NCI-H82 treated with DMSO at 0.1 percent for 48 hours (cell line): ENCODE measurements at regions not wholly inside any gene's neighbourhood (a gene's known extent, or its start where the extent isn't known, plus 50 kb on each side); places are given as distances from the start of the nearest gene placed in this dataset.
"Not testable (repeated sequence)": the region's sequence is repeated elsewhere in the genome, so short reads cannot be mapped to it uniquely, and the experiment has no call there.

Experiments used
- DNase-seq: peaks from one replicate; lab custom pipeline; 2025; ENCODE audit not compliant: unreplicated experiment; lab: John Stamatoyannopoulos, UW

DNA sequence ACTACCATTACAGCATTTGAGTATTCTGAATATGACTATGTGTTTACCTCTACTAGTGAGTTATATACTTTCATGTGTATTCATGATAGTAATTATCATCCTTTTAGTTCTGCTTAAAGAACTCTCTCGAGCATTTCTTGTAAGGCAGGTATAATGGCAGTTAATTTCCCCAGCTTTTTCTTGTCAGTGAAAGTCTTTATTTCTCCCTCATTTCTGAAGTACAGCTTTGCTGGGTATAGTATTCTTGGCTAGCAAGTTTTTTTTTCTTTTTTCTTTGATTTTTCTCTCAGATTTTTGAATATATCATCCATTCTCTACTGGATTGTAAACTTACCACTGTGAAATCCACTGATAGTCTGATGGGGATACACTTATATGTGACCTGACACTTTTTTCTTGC is 165.9 kb upstream of the ARHGAP5 start:
- no peak for DNase-seq

DNA sequence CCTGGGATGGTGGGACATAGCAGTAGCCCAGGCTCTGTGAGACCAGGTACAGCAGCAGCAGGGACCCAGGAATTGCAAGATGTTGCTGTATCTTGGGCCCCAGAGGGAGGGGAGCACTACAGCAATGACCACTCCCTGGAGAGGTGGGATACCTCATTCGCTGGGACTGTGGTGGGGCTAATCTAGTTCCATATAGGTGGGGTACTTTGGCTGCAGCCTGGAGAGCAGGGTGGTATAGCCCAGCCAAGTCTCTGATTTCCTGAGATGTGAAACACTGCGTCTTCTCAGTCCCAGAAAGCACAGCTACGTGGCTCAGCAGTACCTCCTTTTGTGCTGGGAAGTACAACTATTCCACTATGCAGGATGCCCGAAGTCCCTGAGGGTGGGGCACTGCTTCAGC is 163.7 kb upstream of the ARHGAP5 start:
- DNase-seq = no peak

DNA sequence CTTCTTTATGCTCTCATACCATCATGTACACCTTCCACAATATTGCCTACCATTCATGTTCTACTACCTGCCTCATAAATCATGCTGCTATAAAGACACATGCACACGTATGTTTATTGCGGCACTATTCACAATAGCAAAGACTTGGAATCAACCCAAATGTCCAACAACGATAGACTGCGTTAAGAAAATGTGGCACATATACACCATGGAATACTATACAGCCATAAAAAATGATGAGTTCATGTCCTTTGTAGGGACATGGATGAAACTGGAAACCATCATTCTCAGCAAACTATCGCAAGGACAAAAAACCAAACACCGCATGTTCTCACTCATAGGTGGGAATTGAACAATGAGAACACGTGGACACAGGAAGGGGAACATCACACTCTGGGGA is 158.8 kb upstream of the ARHGAP5 start:
- not testable (repeated sequence) for DNase-seq

DNA sequence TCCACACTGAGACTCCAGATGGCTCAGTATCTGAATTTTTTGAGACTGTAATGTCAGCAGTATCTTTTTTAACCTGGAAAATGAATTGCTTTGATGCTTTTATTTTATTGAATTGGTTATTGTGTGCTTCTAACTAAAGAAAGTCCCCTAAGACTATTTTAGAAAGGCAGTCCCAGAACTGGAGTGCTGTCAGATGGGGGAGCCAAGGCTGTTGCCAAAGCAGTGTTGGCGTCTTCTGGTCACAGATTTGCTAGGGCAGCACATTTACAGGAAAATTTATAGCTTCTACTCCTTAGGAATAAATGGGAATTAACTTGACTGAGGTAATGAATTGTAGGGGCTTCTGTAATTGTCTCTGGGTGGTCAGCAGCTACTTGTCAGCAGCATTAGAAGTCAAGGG is 157.1 kb upstream of the ARHGAP5 start:
- DNase-seq = no peak

DNA sequence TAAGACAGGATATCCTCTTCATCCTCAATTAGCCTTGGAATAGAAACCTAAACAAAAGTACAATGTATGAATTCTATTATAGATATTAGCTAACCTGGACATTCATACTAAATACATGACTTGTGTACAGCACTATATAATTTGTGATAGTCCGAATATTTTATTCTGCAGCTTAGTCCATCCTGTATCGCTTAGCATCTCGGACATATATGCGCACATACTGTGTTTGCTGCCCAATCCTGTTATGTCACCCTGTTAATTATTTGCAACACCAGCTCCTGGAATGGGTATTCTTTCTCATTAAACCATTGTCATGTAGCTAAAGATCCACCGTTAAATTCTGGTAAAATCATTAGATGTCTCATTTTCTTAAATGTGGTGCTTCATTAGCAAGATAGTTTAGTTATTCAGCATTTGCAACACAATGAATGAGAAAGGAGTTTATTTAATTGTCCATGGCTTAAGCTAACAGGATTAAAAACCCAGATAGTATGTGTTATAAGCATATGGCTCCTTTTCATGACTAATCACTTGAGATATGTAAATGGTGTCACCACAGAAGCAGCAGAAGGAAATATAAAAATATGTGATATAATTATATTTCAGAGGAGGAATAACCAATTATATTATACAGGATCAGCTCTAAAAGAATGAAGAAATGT is 156.0 kb upstream of the ARHGAP5 start:
- peak; percentile 76 for DNase-seq

DNA sequence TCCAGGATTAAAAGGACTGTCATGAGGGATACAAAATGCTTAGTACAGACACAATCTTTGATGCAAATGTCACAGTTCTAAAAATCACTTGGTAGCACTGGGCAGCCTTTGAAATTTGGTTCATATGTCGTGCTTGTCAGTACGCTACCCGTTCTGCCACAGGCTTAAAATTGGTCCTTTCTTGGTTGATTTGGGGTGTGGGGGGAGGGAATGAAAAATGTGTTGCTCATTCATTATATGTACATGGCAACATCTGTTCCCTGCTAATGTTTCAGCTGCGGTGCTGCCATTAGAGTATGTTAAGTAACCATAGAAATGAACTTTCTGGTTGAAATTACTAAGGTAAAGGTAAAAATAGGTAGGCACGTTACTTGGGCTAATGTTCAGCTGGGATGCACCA is 155.4 kb upstream of the ARHGAP5 start:
- peak; percentile 67 for DNase-seq

DNA sequence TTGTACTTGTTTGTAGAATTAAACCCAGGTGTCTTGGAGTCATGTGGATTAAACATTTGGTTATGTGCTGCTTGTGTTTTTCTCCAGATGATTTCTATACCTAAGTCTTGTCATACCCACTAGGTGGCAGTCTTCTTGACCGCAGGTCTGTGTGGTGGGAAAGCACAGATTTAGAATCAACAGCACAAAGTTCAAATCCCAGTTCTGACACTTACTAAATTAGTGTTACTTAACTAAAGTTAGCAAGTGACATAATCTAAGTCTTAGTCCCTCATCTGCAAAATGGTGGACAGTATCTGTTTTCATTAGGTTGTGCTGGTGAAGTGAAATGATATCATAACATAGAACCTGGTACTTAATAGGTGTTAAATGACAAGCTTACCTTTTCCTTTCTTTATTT is 151.0 kb upstream of the ARHGAP5 start:
- peak; percentile 28 for DNase-seq

DNA sequence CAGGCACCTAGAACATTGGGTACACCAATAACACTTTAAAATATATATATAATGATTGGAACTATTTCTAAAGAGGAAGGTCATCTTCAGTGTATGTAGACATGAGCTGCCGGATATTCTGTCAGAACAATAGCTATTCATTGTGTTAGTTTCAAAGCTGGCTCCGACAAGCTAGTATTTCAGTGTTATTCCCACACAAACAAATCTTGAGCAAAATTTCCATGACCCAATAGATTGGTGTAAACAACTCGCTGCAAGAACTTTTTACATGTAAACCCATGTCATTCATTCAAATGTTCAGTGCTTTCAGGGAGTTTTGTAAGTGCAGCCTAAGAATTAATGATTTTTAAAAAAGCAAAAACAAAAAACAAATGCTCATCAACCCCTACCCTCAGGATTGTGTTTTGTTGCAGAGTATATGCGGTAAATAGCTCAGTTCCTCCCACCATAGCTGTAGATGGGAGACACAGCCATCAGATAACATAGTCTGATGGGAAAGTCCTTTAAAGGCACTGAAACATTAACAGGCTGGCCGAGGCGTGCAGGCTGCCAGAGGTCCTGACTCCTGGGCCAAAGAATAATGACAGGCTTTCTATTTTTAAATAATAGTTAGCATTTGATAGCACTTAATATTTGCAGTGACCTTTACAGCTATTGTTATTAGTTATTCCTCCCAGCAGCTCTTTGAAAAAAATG is 150.3 kb upstream of the ARHGAP5 start:
- no peak for DNase-seq

DNA sequence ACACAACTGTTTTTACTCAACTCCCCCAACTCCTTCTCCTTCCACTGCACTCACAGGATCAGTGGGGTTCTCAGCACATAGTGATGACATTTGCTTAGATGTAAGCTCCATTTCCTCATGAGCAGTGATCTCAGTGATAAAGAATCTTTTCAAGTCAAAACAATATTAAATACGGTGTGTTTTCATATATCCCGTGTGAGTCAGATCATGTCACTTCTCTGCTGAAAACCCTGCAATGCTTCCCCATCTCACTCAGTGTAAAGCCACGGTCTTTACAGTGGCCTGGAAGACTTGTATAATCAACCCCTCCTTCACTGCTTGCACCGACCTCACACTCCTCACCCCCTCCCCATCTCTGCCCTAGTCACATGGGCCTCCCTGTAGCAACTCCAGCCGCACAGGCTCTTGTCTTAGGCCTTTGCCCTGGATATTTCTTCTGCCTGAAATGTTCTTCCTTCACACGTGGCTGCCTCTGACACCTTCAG is 149.7 kb upstream of the ARHGAP5 start:
- no peak for DNase-seq

DNA sequence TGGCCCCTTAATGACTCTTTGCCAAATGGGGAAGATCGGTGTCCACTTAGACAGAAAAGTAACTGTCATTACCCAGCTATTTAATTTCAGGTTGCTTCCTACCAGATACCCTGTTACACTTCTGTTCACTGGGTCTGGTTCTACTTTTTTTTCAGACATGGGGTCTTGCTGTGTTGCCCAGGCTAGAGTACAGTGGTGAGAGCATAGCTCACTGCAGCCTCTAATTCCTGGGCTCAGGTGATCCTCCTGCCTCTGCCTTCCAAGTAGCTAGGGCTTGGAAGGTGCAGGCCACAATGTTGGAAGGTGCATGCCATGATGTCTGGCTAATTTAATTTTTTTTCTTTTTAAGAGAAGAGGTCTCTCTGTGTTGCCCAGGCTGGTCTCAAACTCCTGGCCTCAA is 147.0 kb upstream of the ARHGAP5 start:
- DNase-seq = no peak

DNA sequence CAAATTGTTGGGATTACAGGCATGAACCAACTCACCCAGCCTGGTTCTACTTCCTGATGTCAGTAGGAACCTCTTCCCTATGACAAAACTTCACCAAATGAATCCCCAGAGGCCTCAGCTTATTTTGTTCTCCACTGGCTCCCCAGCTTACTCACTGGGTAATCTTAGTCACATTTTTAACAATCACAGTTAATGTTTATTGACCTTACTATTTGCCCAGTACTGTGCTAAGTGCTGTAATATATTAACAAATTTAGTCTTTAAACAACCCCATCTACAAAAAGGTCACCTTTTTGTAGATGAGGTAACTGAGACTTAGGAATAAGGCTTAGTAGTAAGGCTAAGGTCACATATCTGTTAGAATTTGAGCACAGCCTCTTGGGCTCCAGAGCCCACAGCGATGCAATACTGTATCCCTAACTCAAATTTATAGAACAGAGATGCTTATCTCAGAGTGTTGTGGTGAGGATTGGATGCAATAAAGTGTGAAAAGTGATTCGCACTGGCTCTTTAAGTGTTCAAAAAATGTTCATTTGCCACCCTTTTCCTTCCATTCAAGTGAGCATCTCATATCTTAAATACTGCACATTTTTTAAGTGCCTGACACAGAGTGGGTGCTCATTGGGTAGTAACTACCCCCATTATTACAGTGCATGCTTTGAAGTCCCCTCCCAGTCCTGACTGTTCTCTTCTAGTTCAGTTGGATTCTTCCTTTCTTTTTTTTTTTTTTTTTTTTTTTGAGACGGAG is 146.4 kb upstream of the ARHGAP5 start:
- DNase-seq = no peak

DNA sequence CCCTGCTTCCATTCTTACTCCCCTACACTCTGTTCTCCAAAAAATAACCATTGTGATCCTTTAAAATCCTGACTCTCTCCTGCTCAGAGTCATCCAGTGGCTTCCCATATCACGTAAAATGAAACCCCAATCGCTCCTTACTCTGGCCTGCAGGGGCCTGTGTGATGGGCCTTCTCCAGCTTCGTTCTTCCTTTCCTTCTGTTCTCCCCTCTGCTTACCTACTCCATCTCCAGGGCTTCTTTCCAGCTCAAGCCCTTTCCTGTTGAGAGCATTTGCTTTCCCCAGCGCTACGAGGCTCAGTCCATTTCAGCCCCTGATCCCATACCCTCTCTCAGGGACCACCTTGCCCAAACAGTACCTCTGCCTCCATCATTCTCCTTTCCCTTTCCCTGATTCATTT is 144.4 kb upstream of the ARHGAP5 start:
- no peak for DNase-seq

DNA sequence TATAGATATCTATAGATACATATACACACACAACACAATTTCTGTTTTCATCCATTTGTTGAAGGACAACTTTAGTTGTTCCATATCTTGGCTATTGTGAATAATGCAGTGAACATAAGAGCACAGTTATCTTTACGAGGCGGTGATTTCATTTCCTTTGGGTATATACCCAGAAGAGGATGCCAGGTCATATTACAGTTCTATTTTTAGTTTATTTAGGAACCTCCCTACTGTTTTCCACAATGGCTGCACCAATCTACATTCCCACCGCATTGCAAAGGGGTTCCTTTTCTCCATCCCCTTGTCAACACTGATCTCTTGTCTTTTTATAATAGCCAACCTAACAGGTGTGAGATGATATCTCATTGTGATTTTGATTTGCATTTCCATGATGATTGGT is 143.4 kb upstream of the ARHGAP5 start:
- DNase-seq = no peak

DNA sequence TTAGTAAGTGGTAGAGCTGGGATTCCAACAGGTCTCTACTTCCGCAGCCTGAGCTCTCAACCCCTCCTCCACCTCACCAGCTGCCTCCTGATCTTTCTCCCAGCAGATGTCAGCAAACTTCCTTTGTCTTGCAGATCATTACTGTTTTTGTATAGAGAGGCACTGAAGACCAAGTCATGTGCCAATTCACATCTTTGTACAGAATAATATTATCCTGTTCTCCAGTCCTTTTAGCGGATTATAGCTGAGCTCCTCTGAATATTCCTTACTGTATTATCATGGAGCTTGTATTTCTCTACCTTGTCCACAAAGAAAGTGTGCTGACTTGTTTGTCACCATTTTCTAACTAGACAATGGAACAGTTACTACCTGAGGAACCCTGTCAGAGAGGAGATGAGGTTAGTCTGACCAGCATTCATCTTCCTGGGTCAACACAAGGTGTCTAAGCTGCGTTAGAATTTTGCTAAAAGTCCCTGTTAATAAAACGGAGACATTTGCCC is 142.3 kb upstream of the ARHGAP5 start:
- DNase-seq = peak; percentile 63

DNA sequence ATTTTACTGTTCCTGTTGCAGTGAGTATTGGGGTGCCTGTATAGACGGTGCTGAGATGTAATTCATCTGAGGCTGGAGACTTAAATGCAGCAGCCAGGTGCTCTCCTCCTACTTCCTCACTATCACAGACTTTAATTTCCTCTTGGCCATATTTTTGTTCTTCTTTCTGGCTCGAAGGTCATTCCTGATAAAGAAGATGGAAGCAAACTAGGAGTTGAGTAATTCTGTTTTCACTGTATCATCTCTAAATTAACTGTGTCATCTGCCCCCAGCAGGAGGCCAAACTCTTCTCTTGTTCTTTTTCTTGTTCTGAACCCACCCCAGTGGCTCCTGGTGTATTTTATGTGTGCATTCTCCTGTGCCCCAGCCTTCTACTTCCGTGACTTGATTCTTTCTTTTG is 141.7 kb upstream of the ARHGAP5 start:
- no peak for DNase-seq

DNA sequence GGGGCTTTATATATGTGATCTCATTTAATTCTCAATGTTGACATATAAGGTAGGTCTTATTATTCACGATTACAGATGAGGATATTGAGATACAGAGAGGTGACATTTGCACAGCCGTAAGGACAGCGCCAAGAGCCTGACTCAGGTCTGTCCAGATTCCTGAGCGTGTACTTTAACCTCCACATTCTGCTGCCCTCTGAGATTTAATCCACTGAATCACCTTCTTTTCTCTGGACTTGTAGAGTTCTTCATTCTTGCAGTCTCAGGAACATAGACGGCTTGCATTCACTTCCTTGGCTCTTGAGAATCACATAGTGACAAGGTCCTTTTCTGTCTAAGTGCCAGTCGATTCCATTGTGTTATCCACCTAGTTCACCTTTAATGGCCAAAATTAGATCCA is 141.0 kb upstream of the ARHGAP5 start:
- DNase-seq = no peak

DNA sequence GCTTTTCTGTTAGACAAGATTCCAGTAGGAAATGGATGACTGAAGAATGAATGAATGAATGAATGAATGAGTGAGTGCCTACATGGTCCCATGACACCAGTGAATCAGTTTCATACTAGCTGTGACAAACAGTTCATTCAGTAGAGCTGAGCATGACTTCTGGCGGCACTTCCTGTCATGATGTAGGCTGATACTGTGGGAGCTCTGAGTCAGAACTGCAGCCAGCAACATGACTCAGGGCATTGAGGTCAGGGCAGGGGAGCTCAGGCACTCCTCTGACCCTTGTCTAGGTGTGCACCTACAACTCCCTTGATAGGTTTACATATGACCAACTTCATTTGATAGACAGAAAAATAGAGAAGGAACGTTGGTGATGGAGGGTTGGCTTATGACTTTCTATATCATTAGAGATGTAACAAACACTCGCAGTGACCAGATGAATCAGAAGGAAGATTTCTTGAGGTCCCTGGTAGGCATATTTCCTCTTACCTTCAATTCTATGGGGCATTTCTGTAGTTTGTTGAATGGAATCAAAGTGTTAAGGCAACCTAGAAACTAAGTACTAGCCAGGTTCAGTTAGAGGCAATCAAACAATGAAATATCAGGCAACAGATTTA is 139.3 kb upstream of the ARHGAP5 start:
- no peak for DNase-seq

DNA sequence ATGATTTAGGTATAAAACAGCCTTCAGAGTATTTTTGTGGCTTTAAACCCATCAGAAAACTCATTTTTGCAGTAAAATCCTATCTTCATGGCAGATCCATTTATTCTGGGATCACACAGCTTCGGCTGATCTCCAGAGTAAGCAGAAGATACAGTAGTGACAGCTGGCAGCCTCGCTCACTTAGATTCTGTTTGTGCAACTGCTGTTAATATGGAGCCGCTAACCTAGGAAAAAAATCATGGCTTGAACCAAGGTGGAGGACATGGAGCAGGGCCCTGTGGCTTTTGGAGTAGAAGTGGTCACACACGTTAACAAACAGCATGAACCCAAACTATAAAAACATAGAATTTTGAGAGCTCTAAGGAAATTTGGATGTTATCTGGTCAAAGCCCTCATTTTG is 137.2 kb upstream of the ARHGAP5 start:
- peak; percentile 60 for DNase-seq

DNA sequence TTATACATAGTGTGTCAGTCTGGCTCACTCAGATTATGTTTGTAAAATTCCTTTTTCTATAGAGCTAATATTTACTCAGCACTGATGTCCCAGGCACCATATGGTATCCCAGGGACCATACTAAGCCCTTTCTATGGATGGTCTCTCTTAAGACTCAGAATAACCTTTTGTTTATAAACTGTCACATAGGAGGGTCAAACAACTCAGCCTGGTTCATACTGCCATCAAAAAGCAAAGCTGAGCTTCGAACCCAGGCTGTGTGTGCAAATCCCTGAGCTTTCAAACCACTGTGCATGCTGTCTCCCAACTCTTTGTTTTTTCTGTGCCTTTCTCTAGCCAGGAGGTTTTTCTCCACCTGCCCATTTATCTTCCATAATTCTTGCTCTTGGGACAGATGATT is 135.6 kb upstream of the ARHGAP5 start:
- no peak for DNase-seq

DNA sequence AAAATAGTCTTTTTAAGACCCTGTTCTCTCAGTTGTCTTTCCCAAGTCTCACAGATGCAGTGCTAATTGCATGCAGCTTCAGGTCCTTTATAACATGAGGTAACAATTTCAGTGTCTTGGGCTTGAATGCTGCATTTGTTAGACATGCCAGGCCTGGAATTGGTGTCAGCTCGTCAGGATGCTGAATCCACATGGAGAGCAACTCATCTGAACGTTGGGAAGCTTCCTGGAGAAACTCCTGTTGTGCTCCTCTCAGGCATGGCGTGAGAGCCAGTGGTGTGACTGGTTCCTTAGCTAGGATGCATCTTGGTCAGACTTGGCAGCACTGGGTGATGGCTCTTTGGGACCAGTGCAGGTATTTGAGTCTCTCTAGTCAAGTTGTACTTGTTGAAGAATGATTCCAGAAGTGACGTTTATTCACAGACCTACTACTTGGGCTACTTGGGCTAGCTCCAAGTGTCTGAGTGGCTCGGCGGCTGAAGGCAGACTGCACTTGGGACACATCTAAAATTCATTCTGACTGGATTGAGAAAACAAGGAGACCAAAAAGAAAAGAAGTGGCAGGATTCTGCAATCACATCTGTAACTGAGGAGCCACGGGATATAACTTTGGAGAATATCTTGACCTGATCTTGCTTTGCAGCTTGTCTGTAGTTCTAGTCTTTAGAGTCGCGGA is 134.8 kb upstream of the ARHGAP5 start:
- DNase-seq = no peak

DNA sequence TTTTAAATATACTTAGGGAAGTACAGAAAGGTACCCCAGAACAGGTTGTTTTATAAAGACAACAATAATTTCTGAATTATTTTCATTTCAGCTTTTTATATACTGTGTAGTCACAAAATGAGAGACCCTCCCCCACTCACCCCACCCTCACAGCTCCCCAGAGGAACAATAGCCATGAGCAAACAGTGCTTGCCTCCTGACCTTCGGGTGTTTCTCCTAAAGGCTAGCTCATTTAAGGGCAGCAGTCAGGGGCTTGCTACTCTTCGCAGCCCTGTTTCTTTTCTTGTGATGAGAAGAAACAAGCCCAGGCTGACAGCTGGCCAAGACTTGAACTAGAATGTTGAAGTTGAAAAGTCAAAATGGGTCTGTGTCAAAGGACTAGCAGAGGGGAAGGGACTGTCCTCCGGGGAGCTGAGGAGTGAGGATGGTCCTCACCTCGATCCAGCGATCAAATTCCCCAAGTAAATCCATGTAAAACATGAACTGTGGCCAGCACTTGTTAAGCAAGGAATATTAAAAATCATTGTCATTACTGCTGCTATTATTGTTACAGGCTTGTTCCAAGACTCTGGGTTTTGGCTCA is 133.8 kb upstream of the ARHGAP5 start:
- no peak for DNase-seq
